SK-N-MC (cell line): ENCODE measurements at regions not wholly inside any gene's neighbourhood (a gene's known extent, or its start where the extent isn't known, plus 50 kb on each side); places are given as distances from the start of the nearest gene placed in this dataset.

Source experiments
- DNase-seq: peaks from one replicate; pipeline ENCODE4 v3.0.0-alpha.2; 2011; ENCODE audit warnings: low read depth, low spot score
- H3K27ac ChIP-seq: fragments of 200-600 bp; sonication (generic); 2 replicates; pipeline ENCODE4 v1.5.1; 2016; ENCODE audit warnings: mixed run types
- H3K36me3 ChIP-seq: fragments of 200-600 bp; sonication (generic); 2 replicates; pipeline ENCODE4 v1.6.1; 2017; ENCODE audit warnings: antibody characterized with exemption, low read length, mixed read lengths; ENCODE audit not compliant: insufficient read depth
- H3K4me3 ChIP-seq: fragments of 200-600 bp; sonication (generic); 2 replicates; pipeline ENCODE4 v1.5.1; 2016
- H3K9ac ChIP-seq: fragments of 200-600 bp; sonication (generic); 2 replicates; pipeline ENCODE4 v1.8.0; 2017; ENCODE audit warnings: mixed run types, mixed read lengths; ENCODE audit not compliant: insufficient read length
- H3K9me3 ChIP-seq: fragments of 200-600 bp; sonication (generic); 2 replicates; pipeline ENCODE4 v1.6.1; 2017; ENCODE audit warnings: low read depth, mild to moderate bottlenecking, antibody characterized with exemption, low read length, moderate library complexity, mixed read lengths
- EZH2 ChIP-seq: fragments of 200-600 bp; sonication (generic); IDR thresholded peaks from one replicate; pipeline ENCODE4 v1.6.1; 2017; ENCODE audit warnings: antibody characterized with exemption
- FOXP2 ChIP-seq: optimal IDR thresholded peaks from 2 replicates; pipeline ENCODE3; 2011; ENCODE audit warnings: mild to moderate bottlenecking, moderate library complexity; ENCODE audit not compliant: insufficient read depth; ENCODE audit errors: extremely low read length, control extremely low read depth
- POLR2AphosphoS5 ChIP-seq: IDR thresholded peaks from 2 replicates; pipeline ENCODE4 v1.6.1; 2012; ENCODE audit warnings: mild to moderate bottlenecking, low read depth, low read length, borderline replicate concordance

DNA sequence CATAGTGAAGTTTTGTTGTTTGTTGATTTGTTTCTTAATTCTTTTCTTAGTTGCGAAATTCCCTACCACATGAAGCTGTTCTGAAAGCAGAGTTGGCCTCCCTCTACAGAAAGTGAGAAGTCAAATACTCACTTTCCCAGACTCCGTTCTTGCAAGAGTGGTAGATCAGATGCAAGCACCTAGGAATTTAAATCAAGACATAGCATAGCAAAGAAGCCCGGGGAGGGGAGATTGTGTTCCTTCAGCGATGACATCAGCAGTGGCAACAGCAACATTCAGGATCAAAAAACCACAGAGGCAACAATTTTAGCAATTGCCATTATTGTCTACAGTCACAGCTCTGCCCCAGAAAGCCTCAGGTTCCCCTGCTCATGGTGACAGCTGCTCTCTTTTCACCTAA is 580.0 kb downstream of the RNF144A start:
- H3K9ac ChIP-seq: peak overlapping the region; percentile 7
- TF ChIP-seq FOXP2 (no peak), EZH2 (no peak), POLR2AphosphoS5 (no peak)
- no peak for DNase-seq
- H3K36me3 ChIP-seq: no peaks in the 10 kb centered on the region
- H3K9me3 ChIP-seq: no peaks in the 10 kb centered on the region
- peak overlapping the region; percentile 33 for H3K4me3 ChIP-seq
- peak overlapping the region; percentile 65 for H3K27ac ChIP-seq

GRCh38 chr2:7499018-7499417 is 581.8 kb downstream of the RNF144A start:
- Histone ChIP-seq H3K9ac (no peak overlapping the region), H3K27ac (no peak overlapping the region), H3K4me3 (no peak overlapping the region), H3K36me3 (no peaks in the 10 kb centered on the region), H3K9me3 (no peaks in the 10 kb centered on the region)
- DNase-seq: no peak
- TF ChIP-seq FOXP2: no peak

DNA sequence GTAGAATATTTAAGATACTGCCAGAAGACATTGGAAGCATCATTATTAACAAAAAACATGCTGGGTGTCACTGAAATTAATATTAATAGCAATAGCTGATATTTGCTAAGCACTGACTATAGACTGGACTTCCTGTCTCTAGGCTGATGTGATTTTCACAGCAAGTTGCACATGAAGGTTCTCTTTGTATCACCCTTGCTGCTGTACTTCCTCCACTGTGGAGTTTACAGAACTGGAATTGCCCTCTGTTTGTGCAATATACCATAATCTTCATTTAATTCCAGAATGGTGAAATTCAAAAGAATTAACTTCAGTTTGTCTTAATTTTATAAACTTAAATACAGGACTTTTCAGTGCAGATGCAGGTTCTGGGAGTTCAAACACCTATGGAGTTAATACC is 585.1 kb downstream of the RNF144A start:
- DNase-seq: no peak
- H3K9ac ChIP-seq: no peak overlapping the region
- TF ChIP-seq FOXP2: no peak
- TF ChIP-seq POLR2AphosphoS5: no peak
- no peak for TF ChIP-seq EZH2
- peak overlapping the region; percentile 73 for H3K27ac ChIP-seq
- H3K9me3 ChIP-seq: no peaks in the 10 kb centered on the region
- H3K4me3 ChIP-seq: peak overlapping the region; percentile 55
- no peaks in the 10 kb centered on the region for H3K36me3 ChIP-seq

- peak overlapping the region; percentile 48; the same call in 1 of the 2 replicates for H3K4me3 ChIP-seq
Observed at GRCh38 chr2:7508296-7508943, 591.2 kb downstream of the RNF144A start.

GRCh38 chr2:7510353-7510752 is 593.1 kb downstream of the RNF144A start:
- Histone ChIP-seq H3K9me3 (no peaks in the 10 kb centered on the region), H3K36me3 (no peaks in the 10 kb centered on the region), H3K4me3 (no peak overlapping the region), H3K9ac (no peak overlapping the region), H3K27ac (no peak overlapping the region)
- TF ChIP-seq FOXP2: no peak
- TF ChIP-seq POLR2AphosphoS5: no peak
- TF ChIP-seq EZH2: no peak
- DNase-seq: no peak

More at GRCh38 chr2:7508296-7508943, 591.2 kb downstream of the RNF144A start:
- Histone ChIP-seq H3K36me3 (no peaks in the 10 kb centered on the region), H3K9me3 (no peaks in the 10 kb centered on the region), H3K27ac (peak overlapping the region; percentile 60), H3K9ac (no peak overlapping the region)
- no peak for DNase-seq
- TF ChIP-seq POLR2AphosphoS5: no peak
- TF ChIP-seq FOXP2: peak; percentile 24

DNA sequence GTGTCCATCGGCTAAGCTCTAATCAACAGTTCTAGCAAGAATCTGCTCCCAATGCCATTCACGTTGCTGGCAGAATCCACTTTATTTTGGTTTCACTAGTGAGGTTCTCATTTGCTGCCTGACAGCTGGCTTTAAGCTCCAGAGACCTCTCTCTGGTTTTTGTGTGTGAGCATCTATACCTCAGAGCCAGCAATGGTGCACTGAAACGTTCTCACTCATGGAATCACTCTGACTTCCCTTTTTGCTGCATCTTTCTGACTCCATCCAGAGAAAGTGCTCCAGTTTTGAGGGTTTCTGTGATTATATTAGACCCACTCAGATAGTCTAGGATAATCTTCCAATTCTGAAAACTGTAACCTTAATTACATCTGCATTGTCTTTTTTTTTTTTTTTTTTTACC is 596.6 kb downstream of the RNF144A start:
- DNase-seq: no peak
- no peaks in the 10 kb centered on the region for H3K36me3 ChIP-seq
- H3K4me3 ChIP-seq: no peak overlapping the region
- no peak overlapping the region for H3K27ac ChIP-seq
- TF ChIP-seq FOXP2: no peak
- TF ChIP-seq POLR2AphosphoS5: no peak
- TF ChIP-seq EZH2: no peak
- no peaks in the 10 kb centered on the region for H3K9me3 ChIP-seq
- no peak overlapping the region for H3K9ac ChIP-seq

- Histone ChIP-seq H3K4me3 (no peak overlapping the region), H3K9me3 (no peaks in the 10 kb centered on the region), H3K27ac (no peak overlapping the region), H3K9ac (no peak overlapping the region), H3K36me3 (no peaks in the 10 kb centered on the region)
- no peak for DNase-seq
- no peak for TF ChIP-seq EZH2
- no peak for TF ChIP-seq POLR2AphosphoS5
- TF ChIP-seq FOXP2: no peak
Observed at GRCh38 chr2:7515327-7515726, 598.1 kb downstream of the RNF144A start.

- TF ChIP-seq POLR2AphosphoS5 (no peak), FOXP2 (no peak), EZH2 (no peak)
- Histone ChIP-seq H3K4me3 (no peak overlapping the region), H3K9ac (no peak overlapping the region), H3K36me3 (no peaks in the 10 kb centered on the region), H3K9me3 (no peaks in the 10 kb centered on the region), H3K27ac (no peak overlapping the region)
- DNase-seq: no peak
Observed at GRCh38 chr2:7516484-7517063, 599.4 kb downstream of the RNF144A start.

DNA sequence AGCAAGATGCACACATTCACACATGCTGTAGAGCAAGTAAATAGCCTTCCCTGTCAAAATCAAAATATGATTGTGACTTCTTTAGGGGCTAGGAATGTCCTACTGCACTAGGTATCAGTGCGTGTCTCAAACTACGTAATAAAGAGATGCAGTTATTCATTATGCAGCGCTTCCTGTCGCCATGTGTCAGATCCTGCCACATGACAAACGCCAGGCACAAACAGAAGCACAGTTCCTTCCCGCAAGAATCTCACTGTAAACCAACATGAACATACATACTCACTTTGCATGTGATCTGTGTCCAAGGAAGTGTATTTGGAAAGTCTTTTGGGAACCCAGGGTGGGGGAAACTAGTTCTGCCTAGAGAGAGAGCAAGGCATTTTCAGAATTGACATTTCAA is 599.9 kb downstream of the RNF144A start:
- Histone ChIP-seq H3K4me3 (no peak overlapping the region), H3K36me3 (no peaks in the 10 kb centered on the region), H3K27ac (no peak overlapping the region), H3K9ac (no peak overlapping the region), H3K9me3 (no peaks in the 10 kb centered on the region)
- DNase-seq: no peak
- TF ChIP-seq POLR2AphosphoS5: no peak
- TF ChIP-seq FOXP2: no peak
- TF ChIP-seq EZH2: no peak
